Uterus (tissue), 3 donors: ENCODE measurements at regions not wholly inside any gene's neighbourhood (a gene's known extent, or its start where the extent isn't known, plus 50 kb on each side); places are given as distances from the start of the nearest gene placed in this dataset.

Experiments used
- DNase-seq, 2 donors: peaks; one replicate each; pipeline ENCODE4 v3.0.0-alpha.2; 2019 to 2020
- H3K27ac ChIP-seq, 2 donors: fragments of 200-600 bp; sonication (generic); 1 replicate in 1 of 2; 2 replicates in 1 of 2; pipeline ENCODE4 v1.5.1; 2016 to 2018
- H3K27me3 ChIP-seq, 2 donors: fragments of 200-600 bp; sonication (generic); one replicate each; pipeline ENCODE4 v1.5.1; 2018 to 2019; ENCODE audit warnings: control low read depth in 1 of 2
- H3K36me3 ChIP-seq, 2 donors: fragments of 200-600 bp; sonication (generic); one replicate each; pipeline ENCODE4 v1.5.1; 2019; ENCODE audit warnings: control low read depth in 1 of 2
- H3K4me1 ChIP-seq, 2 donors: fragments of 200-600 bp; sonication (generic); one replicate each; pipeline ENCODE4 v1.5.1; 2018 to 2019; ENCODE audit warnings: control low read depth in 1 of 2
- H3K4me3 ChIP-seq, 2 donors: fragments of 200-600 bp; sonication (generic); 1 replicate in 1 of 2; 2 replicates in 1 of 2; pipeline ENCODE4 v1.5.1; 2018 to 2019; ENCODE audit warnings: mild to moderate bottlenecking in 1 of 2
- H3K9me3 ChIP-seq, 2 donors: fragments of 200-600 bp; sonication (generic); one replicate each; pipeline ENCODE4 v1.5.1; 2019; ENCODE audit warnings: control low read depth in 1 of 2
- CTCF ChIP-seq, 4 experiments: fragments of 200-600 bp in 2 of 4; fragments of 450-650 bp in 2 of 4; sonication (generic) in 2 of 4; IDR thresholded peaks; one replicate each; pipeline ENCODE4 v1.5.1; 2016 to 2019; ENCODE audit warnings: antibody characterized with exemption in 4 of 4, mild to moderate bottlenecking in 2 of 4, moderate library complexity in 1 of 4
- POLR2A ChIP-seq, 2 donors: fragments of 450-650 bp; IDR thresholded peaks; one replicate each; pipeline ENCODE4 v1.6.1; 2016; ENCODE audit warnings: antibody characterized with exemption in 2 of 2, mild to moderate bottlenecking in 1 of 2, moderate library complexity in 1 of 2
- intact Hi-C: fragments of 100-400 bp; cut with DNase I; formaldehyde crosslinking; loops from one replicate; pipeline ENCODE4 v1.15.1; 2023; ENCODE audit warnings: low total_unique reads
- donor health status: DM: yes; HTN: yes; CAD: no.

DNA sequence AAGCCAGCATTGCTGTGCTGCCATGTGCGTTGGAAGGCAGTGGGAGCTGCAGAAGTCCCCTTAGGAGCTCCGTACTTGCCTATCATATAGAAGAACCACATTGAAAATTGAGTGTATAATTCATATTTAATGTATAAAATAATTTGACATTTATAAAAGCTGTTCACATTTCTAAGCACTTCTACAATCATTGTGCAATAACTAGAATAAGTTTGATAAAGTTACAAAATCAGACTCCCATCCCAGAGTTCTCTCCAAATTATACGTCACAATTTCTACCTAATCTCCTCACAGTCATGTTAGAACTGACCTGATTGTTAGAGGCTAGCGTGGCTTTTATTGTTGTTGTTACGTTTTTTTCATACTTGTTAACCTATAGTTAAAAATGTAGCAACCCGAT lies 123.5 kb upstream of the ZNF366 start:
- no peak overlapping the region for H3K4me3 ChIP-seq
- DNase-seq, result no peak
- no peaks in the 10 kb centered on the region for H3K9me3 ChIP-seq
- intact Hi-C loops, result no loop called here
- no peak for TF ChIP-seq POLR2A (IDR thresholded peaks at IDR 0.05)
- TF ChIP-seq CTCF (IDR thresholded peaks at IDR 0.05), result no peak
- no peak overlapping the region for H3K27ac ChIP-seq
- H3K27me3 ChIP-seq, result no peaks in the 10 kb centered on the region
- H3K36me3 ChIP-seq, result no peaks in the 10 kb centered on the region
- H3K4me1 ChIP-seq, result peaks cover 0 to 9% of the 10 kb centered on the region in 2 donors

- no peak for TF ChIP-seq POLR2A (IDR thresholded peaks at IDR 0.05)
- Histone ChIP-seq H3K36me3 (no peaks in the 10 kb centered on the region), H3K9me3 (no peaks in the 10 kb centered on the region), H3K27me3 (no peaks in the 10 kb centered on the region), H3K4me1 (peaks cover 0 to 9% of the 10 kb centered on the region in 2 donors), H3K27ac (no peak overlapping the region), H3K4me3 (no peak overlapping the region)
- DNase-seq, result no peak
- intact Hi-C loops, result no loop called here
Observed at GRCh38 chr5:72630081-72630480, 122.9 kb upstream of the ZNF366 start.

DNA sequence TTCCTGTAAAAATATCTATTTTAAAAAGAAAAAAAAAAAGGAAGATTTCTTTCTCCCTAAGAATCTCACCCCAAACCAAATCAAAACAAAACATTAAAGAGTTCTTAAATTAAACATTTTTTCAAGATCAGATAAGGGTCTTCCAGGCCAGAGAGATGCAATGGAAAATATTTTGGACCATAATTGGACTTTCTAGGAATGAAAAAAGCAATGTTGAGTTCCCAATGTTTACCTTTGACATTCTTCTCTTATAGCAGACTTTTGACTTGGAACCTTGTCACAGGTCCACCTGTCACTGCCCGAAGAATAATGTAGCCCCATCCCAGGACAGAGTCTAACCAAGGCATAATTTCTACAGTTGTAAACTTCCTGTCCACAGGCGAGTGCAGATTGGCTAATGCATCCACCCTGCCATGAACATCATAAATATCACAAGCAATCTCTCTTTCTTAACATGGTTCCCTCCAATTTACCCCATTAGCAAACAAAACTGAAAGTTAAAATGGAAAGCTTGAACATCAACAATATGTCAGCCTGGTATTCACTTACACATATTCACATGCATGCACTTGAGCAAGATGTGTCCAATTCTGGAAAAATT lies 121.7 kb upstream of the ZNF366 start:
- no peaks in the 10 kb centered on the region for H3K36me3 ChIP-seq
- intact Hi-C loops, result no loop called here
- peaks cover 0 to under 1% of the 10 kb centered on the region in 2 donors for H3K4me1 ChIP-seq
- no peak for DNase-seq
- no peak overlapping the region for H3K27ac ChIP-seq
- no peaks in the 10 kb centered on the region for H3K27me3 ChIP-seq
- TF ChIP-seq POLR2A (IDR thresholded peaks at IDR 0.05), result no peak
- TF ChIP-seq CTCF (IDR thresholded peaks at IDR 0.05), result no peak
- H3K9me3 ChIP-seq, result no peaks in the 10 kb centered on the region
- no peak overlapping the region for H3K4me3 ChIP-seq

DNA sequence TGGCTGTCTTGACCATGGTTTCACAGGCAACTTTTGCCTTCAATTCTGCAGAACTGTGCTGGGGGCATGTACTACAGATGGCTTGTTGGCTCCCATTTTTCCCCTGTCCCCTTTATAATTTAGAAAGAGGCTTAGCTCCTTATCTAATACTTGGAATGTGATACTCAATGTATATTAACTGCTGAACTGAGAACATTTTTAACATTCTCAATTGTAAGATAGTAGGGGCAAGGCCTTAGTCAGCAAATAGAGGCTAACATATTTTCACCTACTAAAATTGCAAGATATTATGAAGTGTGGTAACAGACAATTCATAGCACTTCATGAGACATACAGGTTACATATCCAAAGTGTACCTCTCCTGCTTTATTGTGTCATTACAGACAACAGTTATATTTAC lies 118.1 kb upstream of the ZNF366 start:
- DNase-seq, result no peak
- TF ChIP-seq CTCF (IDR thresholded peaks at IDR 0.05), result no peak
- no peak for TF ChIP-seq POLR2A (IDR thresholded peaks at IDR 0.05)
- Histone ChIP-seq H3K9me3 (no peaks in the 10 kb centered on the region), H3K4me1 (no peaks in the 10 kb centered on the region), H3K27me3 (no peaks in the 10 kb centered on the region), H3K4me3 (no peak overlapping the region), H3K27ac (peak overlapping the region; percentile 33 to 46), H3K36me3 (no peaks in the 10 kb centered on the region)
- intact Hi-C loops, result no loop called here

DNA sequence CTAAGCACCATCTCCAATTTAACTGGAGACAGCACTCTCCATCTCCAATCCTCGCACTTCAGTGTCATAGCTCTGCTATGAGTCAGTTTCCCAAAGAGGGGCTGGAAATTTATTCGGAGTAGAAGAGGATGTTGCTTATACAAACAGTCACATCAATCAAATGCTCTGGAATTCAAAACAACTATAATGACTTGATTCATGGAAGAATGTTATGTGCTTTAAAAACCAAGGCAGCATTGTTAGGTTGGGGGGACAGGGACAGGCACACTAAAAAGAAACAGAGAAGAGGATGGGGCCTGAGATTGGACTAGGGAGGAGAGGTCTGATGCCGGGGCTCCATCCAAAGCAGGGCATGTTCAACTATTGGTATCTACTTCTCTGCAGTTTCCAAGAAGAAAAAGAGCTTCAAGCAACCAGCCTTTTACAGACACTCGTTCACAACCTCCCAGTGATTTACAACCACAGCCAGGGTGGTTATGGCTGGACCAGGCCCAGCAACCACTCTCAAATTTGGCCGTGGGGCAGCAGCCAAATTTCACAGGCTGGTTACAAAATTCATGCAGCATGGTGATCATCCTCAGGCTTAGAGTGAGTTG lies 117.5 kb upstream of the ZNF366 start:
- no peaks in the 10 kb centered on the region for H3K27me3 ChIP-seq
- no peak overlapping the region for H3K4me3 ChIP-seq
- DNase-seq, result peak in 1 of 2 donors; percentile 48
- intact Hi-C loops, result no loop called here
- H3K9me3 ChIP-seq, result no peaks in the 10 kb centered on the region
- H3K27ac ChIP-seq, result peak overlapping the region; percentile 33 to 46
- no peak for TF ChIP-seq CTCF (IDR thresholded peaks at IDR 0.05)
- no peak for TF ChIP-seq POLR2A (IDR thresholded peaks at IDR 0.05)
- no peaks in the 10 kb centered on the region for H3K36me3 ChIP-seq
- no peaks in the 10 kb centered on the region for H3K4me1 ChIP-seq
